SK-N-SH treated with all-trans-retinoic acid at 6 μM for 48 hours (cell line): ENCODE measurements at regions not wholly inside any gene's neighbourhood (a gene's known extent, or its start where the extent isn't known, plus 50 kb on each side); places are given as distances from the start of the nearest gene placed in this dataset.

Experiments
- ATAC-seq: fragments of 200-7000 bp; cut with Tn5 transposase; 3 replicates; pipeline ENCODE4 v1.9.1; 2020; ENCODE audit warnings: mild to moderate bottlenecking, moderate library complexity
- ARNTL ChIP-seq: fragments of 450-650 bp; formaldehyde crosslinking; IDR thresholded peaks from 2 replicates; pipeline ENCODE4 v1.5.0; 2020; ENCODE audit warnings: low read depth, mild to moderate bottlenecking, moderate library complexity, borderline replicate concordance
- BACH2 ChIP-seq: fragments of 250-450 bp; sonication (Bioruptor Pico); IDR thresholded peaks from 2 replicates; pipeline ENCODE4 v1.9.0; 2021; ENCODE audit warnings: mild to moderate bottlenecking, borderline replicate concordance
- CSDC2 ChIP-seq: fragments of 250-450 bp; sonication (Bioruptor Pico); IDR thresholded peaks from 2 replicates; pipeline ENCODE4 v1.5.0; 2020; ENCODE audit warnings: mild to moderate bottlenecking, moderate library complexity
- ESRRG ChIP-seq: fragments of 250-450 bp; sonication (Bioruptor Pico); IDR thresholded peaks from 2 replicates; pipeline ENCODE4 v1.6.1; 2021; ENCODE audit warnings: mild to moderate bottlenecking
- GLIS3 ChIP-seq: fragments of 250-450 bp; sonication (Bioruptor Pico); IDR thresholded peaks from 2 replicates; pipeline ENCODE4 v1.5.0; 2020; ENCODE audit warnings: mild to moderate bottlenecking, moderate library complexity
- ISL1 ChIP-seq: fragments of 250-450 bp; sonication (Bioruptor Pico); IDR thresholded peaks from 2 replicates; pipeline ENCODE4 v2.1.2; 2022; ENCODE audit warnings: mild to moderate bottlenecking, moderate library complexity
- OSR1 ChIP-seq: fragments of 250-450 bp; sonication (Bioruptor Pico); IDR thresholded peaks from 2 replicates; pipeline ENCODE4 v1.8.0; 2022; ENCODE audit warnings: moderate library complexity, mild to moderate bottlenecking, inconsistent platforms
- POU6F1 ChIP-seq: fragments of 250-450 bp; sonication (Bioruptor Pico); IDR thresholded peaks from 2 replicates; pipeline ENCODE4 v1.8.0; 2021; ENCODE audit warnings: low read depth, mild to moderate bottlenecking, moderate library complexity, borderline replicate concordance
- PPARA ChIP-seq: fragments of 250-450 bp; sonication (Bioruptor Pico); IDR thresholded peaks from 2 replicates; pipeline ENCODE4 v1.5.0; 2020; ENCODE audit warnings: mild to moderate bottlenecking, borderline replicate concordance
- RARB ChIP-seq: fragments of 250-450 bp; sonication (Bioruptor Pico); IDR thresholded peaks from 2 replicates; pipeline ENCODE4 v1.8.0; 2021; ENCODE audit warnings: mild to moderate bottlenecking, moderate library complexity
- SNAI2 ChIP-seq: fragments of 250-450 bp; sonication (Bioruptor Pico); IDR thresholded peaks from 2 replicates; pipeline ENCODE4 v1.5.0; 2020; ENCODE audit warnings: mild to moderate bottlenecking, moderate library complexity
- TCF4 ChIP-seq: fragments of 250-450 bp; sonication (Bioruptor Pico); IDR thresholded peaks from 2 replicates; pipeline ENCODE4 v1.8.0; 2021; ENCODE audit warnings: mild to moderate bottlenecking, moderate library complexity, borderline replicate concordance
- TOX ChIP-seq: fragments of 250-450 bp; sonication (Bioruptor Pico); IDR thresholded peaks from 2 replicates; pipeline ENCODE4 v1.8.0; 2021; ENCODE audit warnings: mild to moderate bottlenecking, moderate library complexity, borderline replicate concordance
- ZC3H10 ChIP-seq: fragments of 250-450 bp; sonication (Bioruptor Pico); IDR thresholded peaks from 2 replicates; pipeline ENCODE4 v1.5.1; 2021; ENCODE audit warnings: mild to moderate bottlenecking, moderate library complexity
- ZFP3 ChIP-seq: fragments of 250-450 bp; sonication (Bioruptor Pico); IDR thresholded peaks from 2 replicates; pipeline ENCODE4 v1.5.0; 2020; ENCODE audit warnings: mild to moderate bottlenecking, moderate library complexity
- ZFP30 ChIP-seq: fragments of 450-650 bp; formaldehyde crosslinking; IDR thresholded peaks from 2 replicates; pipeline ENCODE4 v1.5.0; 2022; ENCODE audit warnings: mild to moderate bottlenecking, moderate library complexity
- ZNF70 ChIP-seq: fragments of 450-650 bp; formaldehyde crosslinking; IDR thresholded peaks from 2 replicates; pipeline ENCODE4 v1.5.0; 2020; ENCODE audit warnings: mild to moderate bottlenecking, moderate library complexity
- ZNF8 ChIP-seq: fragments of 450-650 bp; formaldehyde crosslinking; IDR thresholded peaks from 2 replicates; pipeline ENCODE4 v1.5.0; 2020; ENCODE audit warnings: mild to moderate bottlenecking, moderate library complexity
- TF ChIP-seq, protein P1 (sequence below): fragments of 250-450 bp; sonication (Bioruptor Pico); IDR thresholded peaks from 2 replicates; pipeline ENCODE4 v1.5.0; 2020; ENCODE audit warnings: mild to moderate bottlenecking, moderate library complexity
- TF ChIP-seq, protein P2 (sequence below): fragments of 250-450 bp; sonication (Bioruptor Pico); IDR thresholded peaks from 2 replicates; pipeline ENCODE4 v1.5.1; 2020; ENCODE audit warnings: low read depth, mild to moderate bottlenecking, moderate library complexity
- TF ChIP-seq, protein P3 (sequence below): fragments of 250-450 bp; sonication (Bioruptor Pico); IDR thresholded peaks from 2 replicates; pipeline ENCODE4 v1.5.1; 2021; ENCODE audit warnings: mild to moderate bottlenecking, moderate library complexity
- TF ChIP-seq, protein P4 (sequence below): fragments of 250-450 bp; sonication (Bioruptor Pico); IDR thresholded peaks from 2 replicates; pipeline ENCODE4 v1.8.0; 2020; ENCODE audit warnings: mild to moderate bottlenecking, moderate library complexity, borderline replicate concordance

GRCh38 chr9:113737517-113738271, 138.4 kb upstream of the ZNF618 start:
- TF ChIP-seq ZFP30, result no peak
- no peak for TF ChIP-seq ZNF8 (CRISPR knock-in tag)
- no peak for TF ChIP-seq RARB (CRISPR knock-in tag)
- TF ChIP-seq ZNF70, result no peak
- TF ChIP-seq ZFP3 (CRISPR knock-in tag), result no peak
- no peak for TF ChIP-seq TOX
- TF ChIP-seq ZC3H10 (CRISPR knock-in tag), result no peak
- TF ChIP-seq ISL1 (CRISPR knock-in tag), result no peak

GRCh38 chr9:113738496-113738892, 137.6 kb upstream of the ZNF618 start:
- ATAC-seq, result no peak
- TF ChIP-seq ESRRG (no peak), PPARA (CRISPR knock-in tag) (no peak), TOX (no peak), CSDC2 (CRISPR knock-in tag) (no peak), TCF4 (CRISPR knock-in tag) (no peak), BACH2 (CRISPR knock-in tag) (no peak), ZC3H10 (CRISPR knock-in tag) (no peak), RARB (CRISPR knock-in tag) (no peak), ZNF8 (CRISPR knock-in tag) (no peak), GLIS3 (CRISPR knock-in tag) (no peak), ZFP3 (CRISPR knock-in tag) (no peak)
- TF ChIP-seq, protein P1, sequence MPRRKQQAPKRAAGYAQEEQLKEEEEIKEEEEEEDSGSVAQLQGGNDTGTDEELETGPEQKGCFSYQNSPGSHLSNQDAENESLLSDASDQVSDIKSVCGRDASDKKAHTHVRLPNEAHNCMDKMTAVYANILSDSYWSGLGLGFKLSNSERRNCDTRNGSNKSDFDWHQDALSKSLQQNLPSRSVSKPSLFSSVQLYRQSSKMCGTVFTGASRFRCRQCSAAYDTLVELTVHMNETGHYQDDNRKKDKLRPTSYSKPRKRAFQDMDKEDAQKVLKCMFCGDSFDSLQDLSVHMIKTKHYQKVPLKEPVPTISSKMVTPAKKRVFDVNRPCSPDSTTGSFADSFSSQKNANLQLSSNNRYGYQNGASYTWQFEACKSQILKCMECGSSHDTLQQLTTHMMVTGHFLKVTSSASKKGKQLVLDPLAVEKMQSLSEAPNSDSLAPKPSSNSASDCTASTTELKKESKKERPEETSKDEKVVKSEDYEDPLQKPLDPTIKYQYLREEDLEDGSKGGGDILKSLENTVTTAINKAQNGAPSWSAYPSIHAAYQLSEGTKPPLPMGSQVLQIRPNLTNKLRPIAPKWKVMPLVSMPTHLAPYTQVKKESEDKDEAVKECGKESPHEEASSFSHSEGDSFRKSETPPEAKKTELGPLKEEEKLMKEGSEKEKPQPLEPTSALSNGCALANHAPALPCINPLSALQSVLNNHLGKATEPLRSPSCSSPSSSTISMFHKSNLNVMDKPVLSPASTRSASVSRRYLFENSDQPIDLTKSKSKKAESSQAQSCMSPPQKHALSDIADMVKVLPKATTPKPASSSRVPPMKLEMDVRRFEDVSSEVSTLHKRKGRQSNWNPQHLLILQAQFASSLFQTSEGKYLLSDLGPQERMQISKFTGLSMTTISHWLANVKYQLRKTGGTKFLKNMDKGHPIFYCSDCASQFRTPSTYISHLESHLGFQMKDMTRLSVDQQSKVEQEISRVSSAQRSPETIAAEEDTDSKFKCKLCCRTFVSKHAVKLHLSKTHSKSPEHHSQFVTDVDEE (CRISPR knock-in tag), result no peak
- TF ChIP-seq, protein P2, sequence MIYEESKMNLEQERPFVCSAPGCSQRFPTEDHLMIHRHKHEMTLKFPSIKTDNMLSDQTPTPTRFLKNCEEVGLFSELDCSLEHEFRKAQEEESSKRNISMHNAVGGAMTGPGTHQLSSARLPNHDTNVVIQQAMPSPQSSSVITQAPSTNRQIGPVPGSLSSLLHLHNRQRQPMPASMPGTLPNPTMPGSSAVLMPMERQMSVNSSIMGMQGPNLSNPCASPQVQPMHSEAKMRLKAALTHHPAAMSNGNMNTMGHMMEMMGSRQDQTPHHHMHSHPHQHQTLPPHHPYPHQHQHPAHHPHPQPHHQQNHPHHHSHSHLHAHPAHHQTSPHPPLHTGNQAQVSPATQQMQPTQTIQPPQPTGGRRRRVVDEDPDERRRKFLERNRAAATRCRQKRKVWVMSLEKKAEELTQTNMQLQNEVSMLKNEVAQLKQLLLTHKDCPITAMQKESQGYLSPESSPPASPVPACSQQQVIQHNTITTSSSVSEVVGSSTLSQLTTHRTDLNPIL (CRISPR knock-in tag), result no peak
- TF ChIP-seq, protein P3, sequence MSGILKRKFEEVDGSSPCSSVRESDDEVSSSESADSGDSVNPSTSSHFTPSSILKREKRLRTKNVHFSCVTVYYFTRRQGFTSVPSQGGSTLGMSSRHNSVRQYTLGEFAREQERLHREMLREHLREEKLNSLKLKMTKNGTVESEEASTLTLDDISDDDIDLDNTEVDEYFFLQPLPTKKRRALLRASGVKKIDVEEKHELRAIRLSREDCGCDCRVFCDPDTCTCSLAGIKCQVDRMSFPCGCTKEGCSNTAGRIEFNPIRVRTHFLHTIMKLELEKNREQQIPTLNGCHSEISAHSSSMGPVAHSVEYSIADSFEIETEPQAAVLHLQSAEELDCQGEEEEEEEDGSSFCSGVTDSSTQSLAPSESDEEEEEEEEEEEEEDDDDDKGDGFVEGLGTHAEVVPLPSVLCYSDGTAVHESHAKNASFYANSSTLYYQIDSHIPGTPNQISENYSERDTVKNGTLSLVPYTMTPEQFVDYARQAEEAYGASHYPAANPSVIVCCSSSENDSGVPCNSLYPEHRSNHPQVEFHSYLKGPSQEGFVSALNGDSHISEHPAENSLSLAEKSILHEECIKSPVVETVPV (CRISPR knock-in tag), result no peak
- TF ChIP-seq, protein P4, sequence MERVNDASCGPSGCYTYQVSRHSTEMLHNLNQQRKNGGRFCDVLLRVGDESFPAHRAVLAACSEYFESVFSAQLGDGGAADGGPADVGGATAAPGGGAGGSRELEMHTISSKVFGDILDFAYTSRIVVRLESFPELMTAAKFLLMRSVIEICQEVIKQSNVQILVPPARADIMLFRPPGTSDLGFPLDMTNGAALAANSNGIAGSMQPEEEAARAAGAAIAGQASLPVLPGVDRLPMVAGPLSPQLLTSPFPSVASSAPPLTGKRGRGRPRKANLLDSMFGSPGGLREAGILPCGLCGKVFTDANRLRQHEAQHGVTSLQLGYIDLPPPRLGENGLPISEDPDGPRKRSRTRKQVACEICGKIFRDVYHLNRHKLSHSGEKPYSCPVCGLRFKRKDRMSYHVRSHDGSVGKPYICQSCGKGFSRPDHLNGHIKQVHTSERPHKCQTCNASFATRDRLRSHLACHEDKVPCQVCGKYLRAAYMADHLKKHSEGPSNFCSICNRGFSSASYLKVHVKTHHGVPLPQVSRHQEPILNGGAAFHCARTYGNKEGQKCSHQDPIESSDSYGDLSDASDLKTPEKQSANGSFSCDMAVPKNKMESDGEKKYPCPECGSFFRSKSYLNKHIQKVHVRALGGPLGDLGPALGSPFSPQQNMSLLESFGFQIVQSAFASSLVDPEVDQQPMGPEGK (CRISPR knock-in tag), result no peak
- TF ChIP-seq, all 23 proteins: peak for 0

More at GRCh38 chr9:113737517-113738271, 138.4 kb upstream of the ZNF618 start:
- peak; percentile 87 for ATAC-seq

GRCh38 chr9:113738893-113739604, 137.1 kb upstream of the ZNF618 start:
- no peak; the same call in 2 of the 3 replicates for ATAC-seq
- TF ChIP-seq GLIS3 (CRISPR knock-in tag), result no peak
- TF ChIP-seq ESRRG, result no peak
- TF ChIP-seq POU6F1, result no peak
- no peak for TF ChIP-seq OSR1 (CRISPR knock-in tag)
- no peak for TF ChIP-seq SNAI2 (CRISPR knock-in tag)
- no peak for TF ChIP-seq TOX
- TF ChIP-seq RARB (CRISPR knock-in tag), result no peak
- TF ChIP-seq ARNTL (CRISPR knock-in tag), result no peak
- TF ChIP-seq, protein P2 (CRISPR knock-in tag), result no peak
- TF ChIP-seq TCF4 (CRISPR knock-in tag), result no peak
- TF ChIP-seq, protein P1 (CRISPR knock-in tag), result no peak
- no peak for TF ChIP-seq ZNF70
